HG03025 (cell line): ENCODE measurements at regions not wholly inside any gene's neighbourhood (a gene's known extent, or its start where the extent isn't known, plus 50 kb on each side); places are given as distances from the start of the nearest gene placed in this dataset.

ENCODE experiments used
- ATAC-seq: cut with Tn5 transposase; IDR thresholded peaks from one replicate; pipeline ENCODE4 v1.9.1; 2021; ENCODE audit warnings: mild to moderate bottlenecking, moderate library complexity; ENCODE audit not compliant: unreplicated experiment, low FRiP score

- ATAC-seq: no peak
Measured at GRCh38 chr3:72340056-72340455, 508.2 kb downstream of the SHQ1 start.

DNA sequence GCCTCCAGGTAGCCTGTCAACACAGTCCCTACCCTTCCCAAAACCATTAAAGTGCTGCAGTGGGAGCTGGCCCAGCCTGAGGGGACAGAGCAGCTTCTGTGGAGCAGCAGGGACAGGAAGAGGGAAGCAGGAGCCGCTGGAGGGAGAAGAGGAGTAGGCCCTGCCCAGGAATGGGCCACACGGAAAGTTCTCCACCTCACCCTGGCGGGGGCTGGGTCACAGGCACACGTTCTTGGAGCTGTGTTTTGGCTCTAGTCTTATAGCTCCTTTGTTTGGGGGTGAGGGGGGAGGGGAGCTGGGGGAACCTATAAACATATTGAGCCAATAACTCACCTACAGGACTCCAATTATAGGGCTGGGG, 508.6 kb downstream of the SHQ1 start:
- no peak for ATAC-seq

DNA sequence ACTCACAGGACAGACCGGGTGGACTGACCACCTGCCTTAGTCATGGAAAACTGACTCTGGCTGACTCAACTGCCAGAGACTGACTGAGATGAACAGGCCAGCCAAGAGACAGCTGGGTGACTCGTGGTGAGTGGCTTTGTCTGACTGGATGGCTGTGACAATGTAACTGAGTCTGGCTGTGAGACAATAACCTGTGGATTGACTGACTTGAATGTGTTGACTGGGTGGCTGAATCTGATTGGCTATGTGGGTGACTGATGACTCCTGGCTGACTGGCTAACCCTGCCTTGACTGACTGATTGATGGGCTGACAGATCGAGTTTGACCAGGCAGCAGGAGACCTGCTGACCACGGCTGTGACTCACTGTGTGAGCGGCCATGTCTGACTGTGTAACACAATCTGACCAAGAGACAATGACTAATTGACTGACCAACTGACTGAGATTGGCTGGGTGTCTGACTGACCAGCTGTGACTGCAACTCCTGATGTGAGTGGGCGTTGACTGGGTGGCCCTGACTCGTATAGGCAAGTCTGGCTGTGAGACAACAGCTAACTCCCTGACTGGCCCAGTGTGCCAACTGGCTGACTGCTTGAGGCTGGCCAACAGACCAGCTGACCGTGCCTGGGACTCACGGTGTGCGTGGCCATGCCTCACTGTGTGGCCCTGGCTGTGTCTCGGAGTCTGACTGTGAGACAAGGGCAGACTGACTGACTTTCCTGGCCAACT, 509.1 kb downstream of the SHQ1 start:
- no peak for ATAC-seq

DNA sequence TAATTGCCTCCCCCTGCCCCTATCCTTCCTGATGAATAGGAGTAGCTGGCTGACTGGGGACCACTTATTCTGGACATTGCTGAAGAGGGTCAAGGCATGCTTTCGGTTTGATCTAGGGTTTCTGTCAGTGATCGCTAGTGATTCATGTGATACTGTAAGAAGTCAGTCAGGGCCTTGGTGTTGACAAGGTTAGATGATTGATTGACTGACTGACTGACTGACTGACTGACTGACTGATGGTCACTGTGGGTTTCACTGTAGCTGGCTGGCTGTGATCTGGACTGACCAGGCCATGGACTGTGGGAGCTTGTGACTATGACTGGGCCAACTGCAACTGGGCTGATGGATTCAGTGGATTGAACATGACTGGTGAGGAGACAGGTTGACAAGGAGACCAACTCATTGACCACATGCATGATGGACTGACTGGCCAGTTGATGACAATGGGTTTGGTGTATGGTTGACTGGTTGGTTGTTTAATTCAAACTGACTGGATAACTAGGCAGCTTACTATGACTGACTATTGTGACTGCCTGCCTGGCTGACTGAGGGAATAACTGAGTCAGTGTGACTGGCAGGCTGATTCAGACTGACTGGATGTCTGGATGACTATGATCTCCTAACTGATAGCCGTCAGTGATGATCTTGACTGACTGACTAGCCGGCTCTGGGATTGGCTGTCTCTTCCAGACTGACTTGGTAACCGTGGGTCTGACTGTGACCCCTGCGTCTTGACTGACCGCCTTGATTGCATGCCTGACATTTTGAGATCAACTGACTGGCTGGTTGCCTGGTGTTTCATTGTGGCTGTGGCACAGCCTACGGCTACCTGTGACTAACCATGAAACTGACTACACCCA, 509.9 kb downstream of the SHQ1 start:
- ATAC-seq: no peak

DNA sequence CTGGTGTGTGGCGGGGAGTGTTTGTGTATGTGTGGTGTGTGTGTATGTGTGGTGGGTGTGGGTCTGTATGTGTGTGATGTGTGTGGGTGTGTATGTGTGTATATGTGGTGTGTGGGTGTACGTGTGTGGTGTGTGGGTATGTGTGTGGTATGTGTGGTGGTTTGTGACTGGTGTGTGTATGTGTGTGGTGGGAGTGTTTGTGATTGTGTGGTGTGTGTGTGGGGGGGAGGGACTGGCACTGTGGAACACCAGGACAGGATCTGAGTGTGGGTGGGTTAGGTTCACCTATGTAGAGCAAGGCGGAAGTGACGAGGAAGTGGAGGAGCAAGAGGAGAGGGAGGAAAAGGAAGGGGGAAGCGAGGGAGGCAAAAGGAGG, 510.8 kb downstream of the SHQ1 start:
- no peak for ATAC-seq

DNA sequence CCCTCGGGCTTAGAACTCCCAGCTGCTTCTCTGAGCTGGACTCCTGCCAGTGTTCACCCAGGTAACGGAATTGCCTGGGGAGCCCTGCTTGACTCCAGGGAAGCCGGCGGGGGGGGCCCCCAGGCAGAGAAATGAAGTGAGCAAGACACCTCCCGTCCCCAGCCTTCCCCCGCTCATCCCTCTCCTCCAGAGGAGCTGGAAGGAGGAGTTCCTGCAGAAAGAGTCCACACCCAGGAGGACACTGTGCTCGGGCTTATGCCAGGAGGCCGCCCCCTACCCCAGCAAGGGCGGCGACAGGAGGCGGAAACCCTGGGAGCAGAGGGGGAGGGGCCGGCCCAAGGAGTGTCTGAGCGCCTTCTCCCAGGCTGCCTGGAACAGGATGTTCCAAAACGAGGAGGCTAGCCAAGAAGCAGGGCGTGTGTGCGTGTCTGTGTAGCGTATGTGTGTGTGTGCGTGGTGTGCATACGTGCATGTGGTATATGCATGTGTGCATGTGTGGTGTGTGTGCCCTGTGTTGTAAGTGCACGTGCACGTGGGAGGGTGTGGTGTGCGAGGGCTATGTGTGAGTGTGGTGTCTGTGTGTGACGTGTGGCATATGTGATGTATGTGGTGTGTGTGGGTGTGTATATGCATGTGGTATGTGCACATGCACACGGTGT, 511.3 kb downstream of the SHQ1 start:
- ATAC-seq: no peak

- ATAC-seq: no peak
Measured at GRCh38 chr3:72336114-72336651, 512.1 kb downstream of the SHQ1 start.

GRCh38 chr3:72335458-72336095, 512.7 kb downstream of the SHQ1 start:
- no peak for ATAC-seq

DNA sequence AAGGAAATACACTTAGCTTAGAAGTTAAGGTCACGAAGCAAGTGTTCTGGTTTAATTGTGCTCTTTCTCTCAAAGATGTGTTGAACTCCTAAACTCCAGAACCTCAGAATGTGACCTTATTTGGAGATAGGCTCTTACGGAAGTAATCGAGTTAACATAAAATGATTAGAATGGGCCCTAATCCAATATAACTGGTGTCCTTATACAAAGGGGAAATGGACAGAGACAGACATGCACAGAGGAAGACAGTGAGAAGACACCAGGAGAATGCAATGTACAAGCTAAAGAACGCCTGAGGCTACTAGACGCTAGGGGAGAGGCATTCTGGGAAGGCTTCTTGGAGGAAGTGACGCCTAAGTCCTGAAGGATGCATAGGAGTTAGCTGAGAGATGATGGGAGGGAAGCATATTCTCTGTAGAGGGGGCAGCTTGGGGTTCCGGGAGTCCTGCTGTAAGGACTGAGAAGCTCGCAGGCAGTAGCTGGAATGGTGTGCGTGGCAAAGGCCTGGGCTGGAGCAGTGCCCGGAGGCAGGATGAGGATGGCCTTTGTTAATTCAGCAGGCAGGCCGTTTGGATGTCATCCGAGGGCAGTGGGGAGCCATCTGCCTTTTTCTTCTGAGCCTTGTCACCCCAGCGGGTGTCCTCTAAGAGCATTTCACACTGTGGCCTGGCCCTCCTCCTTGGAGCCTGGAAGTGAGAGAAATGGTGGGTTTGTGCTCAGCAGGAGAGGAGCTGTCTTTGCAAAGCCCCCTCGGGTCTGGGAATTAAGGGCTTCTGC, 513.4 kb downstream of the SHQ1 start:
- ATAC-seq: no peak

GRCh38 chr3:72332689-72333088, 515.6 kb downstream of the SHQ1 start:
- no peak for ATAC-seq

DNA sequence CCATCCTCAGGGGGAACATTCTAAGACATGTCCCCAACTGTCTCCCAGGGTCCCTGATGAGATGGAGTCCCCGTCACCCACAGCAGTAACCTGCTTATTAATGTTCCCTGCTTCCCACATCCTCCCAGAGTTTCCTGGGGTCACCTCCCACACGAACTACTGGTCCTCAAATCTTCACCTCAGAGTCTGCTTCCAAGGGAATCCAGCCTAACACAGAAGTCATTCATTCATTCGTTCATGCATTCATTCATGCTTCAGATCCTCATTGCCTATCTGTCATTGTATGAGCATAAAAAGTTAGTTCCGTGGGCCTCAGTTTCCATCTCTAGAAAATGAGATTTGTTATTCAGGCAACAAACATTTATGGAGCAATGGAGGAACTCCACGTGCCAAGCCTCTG, 516.2 kb downstream of the SHQ1 start:
- ATAC-seq: no peak

DNA sequence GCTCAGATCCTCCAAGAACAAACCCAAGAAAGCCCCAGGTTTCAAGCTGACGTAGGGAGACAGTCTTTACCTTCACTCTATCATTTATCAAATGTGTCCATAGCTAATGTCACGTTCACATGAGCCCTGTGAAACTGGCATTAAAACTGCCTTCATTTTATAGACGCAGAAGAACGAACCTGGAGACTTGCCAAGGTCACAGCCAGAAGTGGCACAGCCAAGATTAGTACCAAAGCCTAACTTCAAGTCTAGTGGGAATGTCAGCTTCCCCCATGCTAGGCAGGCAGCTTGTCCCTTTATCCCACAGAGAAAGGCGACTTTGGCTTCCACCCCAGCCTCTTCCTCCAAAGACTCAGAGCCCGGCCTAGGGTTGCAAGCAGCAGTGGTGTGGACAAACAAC, 517.2 kb downstream of the SHQ1 start:
- ATAC-seq: no peak

GRCh38 chr3:72329354-72329753, 518.9 kb downstream of the SHQ1 start:
- no peak for ATAC-seq

GRCh38 chr3:72328755-72329277, 519.4 kb downstream of the SHQ1 start:
- no peak for ATAC-seq

GRCh38 chr3:72327008-72327407, 521.2 kb downstream of the SHQ1 start:
- ATAC-seq: no peak

GRCh38 chr3:72324253-72324811, 523.9 kb downstream of the SHQ1 start:
- ATAC-seq: no peak

DNA sequence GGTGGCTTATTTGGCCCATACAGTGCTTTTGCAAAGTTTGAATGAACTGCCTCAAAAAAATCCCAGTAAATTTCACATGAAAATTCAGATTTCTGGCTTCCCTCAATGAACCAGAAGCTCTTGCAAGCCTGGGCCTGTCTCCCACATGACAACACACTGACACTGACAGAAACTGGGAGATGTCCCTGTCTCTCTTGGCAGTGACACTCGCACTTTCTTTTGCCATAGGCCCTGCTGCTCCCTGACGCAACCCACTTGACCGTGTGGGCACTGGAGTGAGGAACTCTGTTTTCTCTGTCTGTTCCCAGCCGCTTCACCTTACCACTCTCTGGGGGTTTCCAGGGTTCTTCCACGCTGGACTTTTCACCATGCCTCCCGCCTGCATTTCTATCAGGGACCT, 524.5 kb downstream of the SHQ1 start:
- ATAC-seq: no peak

GRCh38 chr3:72322264-72322976, 525.8 kb downstream of the SHQ1 start:
- ATAC-seq: no peak

GRCh38 chr3:72320955-72321303, 527.3 kb downstream of the SHQ1 start:
- no peak for ATAC-seq
